Left lobe of liver (tissue), 2 donors: ENCODE measurements at regions not wholly inside any gene's neighbourhood (a gene's known extent, or its start where the extent isn't known, plus 50 kb on each side); places are given as distances from the start of the nearest gene placed in this dataset.
"Not testable (repeated sequence)": the region's sequence is repeated elsewhere in the genome, so short reads cannot be mapped to it uniquely, and the experiment has no call there.

ENCODE experiments used
- ATAC-seq: fragments of 200-7000 bp; cut with Tn5 transposase; one replicate; pipeline ENCODE4 v1.9.1; 2020; ENCODE audit warnings: mild to moderate bottlenecking, moderate library complexity
- DNase-seq: peaks from one replicate; pipeline ENCODE4 v3.0.0-alpha.2; 2020; ENCODE audit warnings: low spot score
- donor health status: DM: no; HTN: no; CAD: no; lungs with moderate emphysema.
- donor health status: DM: no; HTN: yes; CAD: no.

DNA sequence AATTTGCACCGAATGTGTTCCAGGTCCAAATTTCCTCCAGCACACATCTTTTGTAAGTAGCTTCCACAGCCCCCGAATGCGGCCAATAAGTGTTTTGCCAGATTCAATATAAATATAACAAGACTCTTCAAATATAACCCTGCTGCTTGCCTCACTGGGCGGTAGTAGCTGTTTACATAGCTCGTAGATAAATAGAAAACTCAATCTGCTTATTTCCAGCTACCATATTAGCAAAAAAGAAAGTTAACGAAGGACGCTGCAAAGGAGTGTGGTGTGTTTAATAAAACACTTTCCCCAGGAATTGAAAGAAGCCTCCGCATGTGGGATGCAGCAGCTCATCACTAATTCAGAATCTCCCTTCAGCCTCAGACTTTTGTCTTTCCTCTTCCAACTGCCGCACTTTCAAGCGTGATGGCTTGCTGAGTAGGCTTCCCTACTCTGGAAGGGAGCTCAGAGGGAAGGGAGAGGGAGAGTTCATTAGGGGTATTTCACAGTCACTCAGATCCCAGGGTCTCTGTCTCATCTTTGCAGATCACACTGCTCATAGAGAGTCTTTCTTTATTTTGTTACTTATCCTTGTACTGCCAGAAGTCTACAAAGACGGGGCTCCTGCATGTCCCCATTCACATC, 367.0 kb downstream of the RND3 start:
- peak; percentile 55 for DNase-seq
- ATAC-seq = peak; percentile 81

DNA sequence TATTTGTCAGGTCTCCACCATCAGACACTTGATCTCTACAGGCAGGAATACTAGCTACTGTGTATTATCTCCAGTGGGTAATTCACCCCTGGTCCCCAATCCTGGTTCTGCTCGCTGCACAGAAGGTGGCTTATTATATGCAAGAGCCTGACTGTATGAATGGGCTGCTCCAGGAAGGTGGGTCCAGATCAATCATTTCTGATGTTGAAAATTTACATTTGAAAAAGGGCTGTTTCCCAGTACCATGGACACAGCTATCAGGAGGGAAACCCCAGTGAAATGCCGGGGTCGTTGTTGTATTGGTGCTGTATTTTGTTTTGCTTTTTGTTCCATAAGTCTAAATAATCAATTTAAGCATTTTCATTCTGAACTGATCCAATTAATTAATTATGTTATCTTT, 367.6 kb downstream of the RND3 start:
- ATAC-seq (peak; percentile 30), DNase-seq (no peak)

DNA sequence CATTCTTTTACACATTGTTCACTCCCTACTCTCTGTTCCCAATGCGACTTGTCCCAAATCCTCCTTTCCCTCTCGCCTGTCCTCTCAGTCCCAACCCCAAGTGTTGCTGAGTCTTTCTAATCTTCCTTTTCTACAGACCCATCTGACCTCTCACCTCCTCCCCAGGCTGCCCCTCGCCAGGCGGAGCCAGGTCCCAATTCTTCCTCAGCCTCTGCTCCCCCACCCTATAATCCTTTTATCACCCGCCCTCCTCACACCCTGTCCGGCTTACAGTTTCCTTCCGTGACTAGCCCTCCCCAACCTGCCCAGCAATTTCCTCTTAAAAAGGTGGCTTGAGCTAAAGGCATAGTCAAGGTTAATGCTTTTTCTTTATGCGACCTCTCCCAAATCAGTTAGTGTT, 373.4 kb downstream of the RND3 start:
- ATAC-seq, DNase-seq: not testable (repeated sequence)

DNA sequence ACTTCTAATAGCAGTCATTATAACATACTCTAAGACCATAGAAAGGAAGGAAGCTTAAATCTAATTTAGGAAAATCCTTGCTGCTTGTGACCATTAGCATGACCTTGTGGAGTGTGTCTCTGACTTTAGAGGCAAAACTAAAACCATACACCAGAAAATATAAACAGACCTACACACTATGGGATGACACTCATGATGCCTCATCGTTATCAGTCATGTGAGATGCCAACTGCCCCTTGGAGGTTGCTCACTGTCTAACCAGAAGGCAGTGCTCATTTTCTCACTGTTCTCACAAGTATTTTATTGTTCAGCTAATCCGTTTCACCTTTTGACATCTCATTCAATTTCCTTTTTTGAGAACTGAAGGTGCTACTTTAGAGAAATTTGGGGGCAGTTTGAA, 376.9 kb downstream of the RND3 start:
- no peak for DNase-seq
- no peak for ATAC-seq

DNA sequence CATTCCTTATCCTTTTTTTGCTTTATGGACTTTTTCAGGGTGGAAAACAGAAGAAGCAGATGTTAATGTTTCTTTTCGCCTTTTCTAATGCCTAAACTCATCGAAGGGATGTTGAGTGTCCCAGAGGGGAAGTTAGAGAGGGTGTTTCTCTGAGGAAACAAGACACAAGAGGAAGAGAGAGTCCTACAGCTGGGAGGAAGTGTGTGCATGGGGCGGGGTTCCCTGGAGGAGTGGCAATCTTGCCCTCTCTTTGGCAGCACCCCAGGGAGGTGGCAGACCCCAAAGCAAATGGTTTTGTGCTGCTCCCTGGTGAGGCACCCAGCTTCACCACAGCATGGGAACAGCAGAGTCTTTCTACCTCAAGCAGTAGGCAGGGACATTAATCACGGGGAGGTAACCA, 377.6 kb downstream of the RND3 start:
- peak; percentile 30 for ATAC-seq
- DNase-seq = no peak

DNA sequence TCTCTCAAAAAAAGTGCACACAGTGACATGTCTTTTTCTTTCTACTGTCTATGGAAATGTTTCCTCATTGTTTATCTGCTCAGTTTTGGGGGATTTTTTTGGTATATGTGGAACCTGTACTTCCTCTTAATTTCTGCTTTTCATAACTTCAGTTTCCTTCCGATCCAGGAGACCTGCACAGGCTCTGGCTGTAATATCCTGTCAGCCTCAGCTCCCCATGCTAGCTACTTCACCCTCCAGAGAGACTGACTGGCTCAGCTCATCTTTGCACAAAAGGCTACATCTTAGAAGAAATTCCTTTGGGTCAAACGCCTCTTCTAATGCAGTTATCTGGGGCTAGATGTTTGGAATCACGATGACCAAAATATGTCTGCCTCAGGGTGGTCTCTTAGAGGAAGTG, 378.4 kb downstream of the RND3 start:
- peak; percentile 37 for ATAC-seq
- no peak for DNase-seq

DNA sequence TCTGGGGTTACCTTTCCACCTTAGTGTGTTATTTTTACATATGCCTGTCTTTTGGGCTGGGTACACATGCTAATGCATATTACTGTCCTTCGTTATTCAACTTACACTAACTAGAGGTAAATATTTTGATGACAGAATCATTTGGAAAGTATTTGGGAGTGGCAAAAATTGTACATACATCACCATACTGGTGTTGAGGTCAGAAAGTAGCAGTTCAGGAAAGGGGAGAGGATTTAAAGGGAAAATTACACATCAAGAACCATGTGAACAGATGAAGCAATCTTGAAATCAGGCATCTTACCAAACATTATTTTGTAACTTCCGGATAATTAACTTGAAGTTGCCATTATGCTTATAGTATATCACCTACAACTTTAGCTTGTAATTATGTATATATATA, 379.7 kb downstream of the RND3 start:
- DNase-seq (no peak), ATAC-seq (no peak)

DNA sequence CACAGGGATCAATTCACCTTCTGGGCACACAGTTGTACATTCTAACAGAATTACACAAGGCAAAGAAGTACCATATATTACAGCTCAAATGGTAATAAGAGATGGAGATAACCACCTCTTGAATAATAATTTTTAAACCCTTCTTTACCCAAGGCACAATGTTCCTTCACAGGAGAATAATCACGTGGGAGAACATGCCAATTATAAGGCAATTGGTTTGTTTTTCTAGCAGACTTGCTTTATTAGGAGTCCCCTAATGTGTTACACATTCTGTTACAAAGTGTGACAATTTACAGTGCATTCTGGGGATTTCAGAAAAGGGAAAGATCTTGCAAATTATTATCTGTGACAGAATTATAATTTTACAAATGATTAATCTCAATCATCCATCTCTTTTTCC, 380.3 kb downstream of the RND3 start:
- ATAC-seq = no peak
- DNase-seq = no peak

DNA sequence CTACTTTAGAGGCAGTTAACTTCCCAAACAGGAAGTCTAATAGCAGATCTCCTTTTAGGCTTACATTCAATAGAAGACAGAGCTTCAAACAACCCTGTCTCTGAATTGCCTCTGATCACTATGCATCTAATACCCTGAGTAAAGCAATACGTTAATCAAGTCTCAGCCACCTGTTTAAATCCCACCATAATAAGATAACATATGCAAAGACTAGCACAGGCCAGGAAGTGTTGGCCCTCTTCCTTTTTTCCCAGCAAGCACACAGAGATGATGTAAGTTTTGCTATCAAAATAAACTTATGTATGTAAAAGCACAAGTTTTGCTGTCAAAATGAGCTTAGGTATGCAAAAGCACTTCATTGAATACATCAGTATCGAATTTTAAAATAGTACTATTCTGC, 385.5 kb downstream of the RND3 start:
- ATAC-seq (no peak), DNase-seq (no peak)

DNA sequence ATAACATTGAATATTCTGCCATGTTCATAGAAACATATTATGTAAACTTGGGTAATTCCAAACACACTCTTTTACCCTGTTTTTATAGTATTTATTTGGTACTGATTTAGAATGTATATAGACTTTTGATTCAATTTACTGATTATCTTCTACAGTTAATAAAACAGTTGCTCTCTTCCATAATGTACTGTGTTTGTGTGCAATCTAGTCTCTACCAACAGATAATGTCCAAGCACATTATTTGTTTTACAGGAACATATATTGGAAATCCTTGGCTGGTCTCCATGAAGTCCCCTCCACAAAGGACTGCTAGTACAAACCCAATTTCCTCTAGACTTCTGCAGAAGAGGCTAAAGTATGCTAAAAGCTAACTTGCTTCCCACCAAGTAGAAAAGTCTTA, 386.6 kb downstream of the RND3 start:
- no peak for DNase-seq

DNA sequence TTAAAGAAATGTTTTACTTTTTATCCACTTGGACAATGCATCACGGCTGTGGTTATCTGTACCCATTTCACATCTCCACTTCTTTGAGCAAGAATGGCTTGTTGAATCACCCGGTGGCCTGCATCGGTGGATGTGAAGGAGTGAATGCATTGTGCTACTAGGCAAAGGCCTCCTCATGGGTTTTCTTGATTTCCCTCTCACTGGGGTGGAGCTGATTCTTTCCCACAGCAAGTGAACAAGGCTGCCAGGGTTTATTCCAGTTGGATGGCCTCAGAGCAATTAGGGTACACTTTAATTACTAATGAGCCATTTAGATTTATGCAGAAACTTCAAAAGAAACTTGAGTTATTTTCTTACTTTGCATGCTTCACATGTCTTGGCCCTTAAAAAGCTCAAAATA, 387.1 kb downstream of the RND3 start:
- DNase-seq (no peak), ATAC-seq (no peak)

More for the DNA sequence above, 386.6 kb downstream of the RND3 start:
- ATAC-seq = no peak

DNA sequence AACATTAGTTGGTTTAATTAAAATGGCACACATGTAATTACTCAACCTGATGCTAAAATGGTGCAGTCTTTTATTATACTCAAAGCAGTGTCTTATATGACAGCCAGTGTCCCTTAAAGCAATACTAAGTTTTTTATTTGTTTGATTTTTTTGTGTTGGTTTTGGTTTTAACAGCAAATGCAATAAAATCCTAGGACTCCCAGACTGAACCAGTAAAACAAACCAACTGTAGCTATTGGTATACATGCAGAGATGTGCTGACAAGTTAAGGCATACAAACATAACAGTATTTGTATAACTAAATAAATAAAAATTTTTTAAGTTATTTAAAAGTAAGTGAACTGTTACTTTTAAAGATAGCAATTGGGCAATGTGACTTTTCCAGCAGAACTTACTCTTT, 387.7 kb downstream of the RND3 start:
- no peak for ATAC-seq
- no peak for DNase-seq

DNA sequence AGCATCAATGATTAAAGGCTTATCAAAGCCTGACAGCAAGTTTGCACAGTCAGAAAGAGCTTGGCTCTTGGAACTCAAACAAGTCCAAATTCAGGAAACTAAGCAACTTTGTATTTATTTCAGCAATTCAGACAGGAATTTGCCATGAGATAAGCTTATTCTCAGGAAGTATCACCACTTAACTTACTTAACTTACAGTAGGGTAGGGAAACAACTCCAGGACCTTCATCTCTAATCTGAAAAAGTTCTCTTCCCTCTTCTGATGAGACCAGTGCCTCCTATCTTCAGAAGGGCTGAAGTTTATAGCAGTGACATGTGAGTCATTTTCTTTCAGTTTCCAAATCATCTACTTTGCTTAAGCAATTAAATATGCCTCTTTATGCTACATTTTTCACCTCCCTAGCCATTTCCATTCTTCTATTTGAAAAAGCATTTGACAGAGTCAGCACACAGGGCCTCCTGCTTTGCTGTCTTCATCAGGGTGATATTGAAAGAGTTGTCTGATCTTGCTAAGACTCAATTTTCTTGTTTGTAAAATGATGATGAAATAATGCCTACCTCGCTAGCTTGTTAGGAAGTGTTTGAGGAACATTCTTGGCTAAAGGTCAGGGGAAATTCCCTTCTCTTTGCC, 389.5 kb downstream of the RND3 start:
- DNase-seq = no peak

DNA sequence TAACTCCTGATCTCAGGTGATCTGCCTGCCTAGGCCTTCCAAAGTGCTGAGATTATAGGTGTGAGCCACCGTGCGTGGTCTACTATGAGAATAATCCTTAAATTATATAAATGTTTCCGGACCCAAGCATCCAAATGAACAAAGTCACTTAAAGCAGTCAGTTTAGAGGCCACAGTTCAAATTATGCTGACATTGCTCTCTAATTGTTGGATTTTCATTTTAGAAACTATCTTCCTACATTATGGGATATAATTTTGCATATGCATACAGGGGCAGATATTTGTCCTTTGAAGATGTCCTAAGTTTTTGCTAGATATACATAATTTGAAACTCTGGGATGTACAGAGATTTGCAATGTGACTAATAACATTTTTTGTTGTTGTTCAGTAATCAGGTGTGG, 390.1 kb downstream of the RND3 start:
- DNase-seq (no peak), ATAC-seq (no peak)

More for the DNA sequence above, 389.5 kb downstream of the RND3 start:
- ATAC-seq = peak; percentile 80

DNA sequence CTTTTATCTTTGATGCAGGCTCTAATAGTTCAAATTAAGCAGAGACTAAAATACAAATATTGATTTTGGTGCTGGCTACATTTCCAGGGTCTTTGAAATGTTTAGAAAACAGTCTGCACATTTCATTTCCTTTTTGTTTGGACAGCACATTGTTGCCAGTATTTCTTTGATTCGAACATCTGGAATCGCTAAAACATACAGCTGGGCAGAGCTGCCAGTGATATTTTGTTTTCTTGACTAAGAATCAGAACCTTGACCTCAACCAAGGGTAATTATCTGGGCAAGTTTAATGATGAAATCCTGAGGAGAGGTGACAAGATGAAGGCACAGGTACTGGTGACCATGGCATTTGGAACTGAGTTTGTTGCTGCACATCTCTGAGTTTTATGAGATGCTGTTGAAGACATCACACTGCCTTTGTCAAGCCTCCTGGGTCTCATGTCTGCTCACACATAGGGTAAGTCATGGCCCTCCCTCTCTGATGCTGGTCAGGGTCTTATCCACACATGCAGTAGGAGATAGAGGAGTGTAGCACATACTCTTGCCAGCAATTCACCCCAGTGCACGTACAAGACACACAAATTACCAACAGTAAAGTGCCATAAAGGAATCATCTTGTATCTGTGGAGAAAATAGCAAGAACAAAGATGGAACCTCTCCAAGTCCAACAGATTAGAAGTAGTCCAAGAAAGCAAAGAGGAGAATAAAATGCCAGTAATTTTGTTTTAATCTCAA, 391.9 kb downstream of the RND3 start:
- DNase-seq (no peak), ATAC-seq (no peak)

DNA sequence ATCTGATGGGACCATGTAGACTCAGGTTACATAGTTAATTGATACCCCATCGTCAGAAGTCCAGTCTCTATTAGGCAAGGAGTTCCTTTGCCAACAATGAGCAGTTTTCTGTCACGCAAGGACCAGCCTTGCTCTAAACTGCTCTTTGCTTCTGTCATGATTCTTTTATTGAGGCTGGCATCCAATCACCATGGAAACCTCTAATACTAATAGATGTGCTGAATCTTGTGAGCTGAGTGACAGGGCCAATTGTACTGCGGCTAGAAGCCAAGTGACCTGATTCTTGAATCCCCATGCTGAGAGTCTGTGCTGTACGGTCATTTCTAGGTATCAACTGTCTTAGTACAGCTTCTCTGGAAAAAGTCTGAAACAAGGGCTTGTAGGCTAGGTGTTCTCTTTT, 395.6 kb downstream of the RND3 start:
- ATAC-seq (no peak), DNase-seq (no peak)

DNA sequence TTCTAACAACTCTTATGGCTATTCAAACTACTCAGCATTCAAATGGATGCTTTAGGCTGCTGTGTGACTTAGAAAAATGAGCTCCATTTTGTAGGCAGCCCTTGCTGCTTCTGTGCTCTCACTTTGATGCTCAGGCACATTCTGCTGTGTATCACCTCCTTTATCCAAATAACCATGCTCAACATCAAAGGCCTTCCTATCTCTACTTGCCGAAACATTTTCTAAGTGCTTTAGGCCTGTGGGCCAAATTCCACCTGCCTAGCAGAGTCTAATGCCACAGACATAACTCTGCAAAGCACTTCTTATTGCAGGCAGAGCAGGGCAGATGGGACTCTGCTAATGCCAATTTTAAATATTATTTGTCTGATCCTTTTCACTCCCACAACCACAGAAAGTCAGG, 397.4 kb downstream of the RND3 start:
- no peak for DNase-seq
- ATAC-seq = no peak

DNA sequence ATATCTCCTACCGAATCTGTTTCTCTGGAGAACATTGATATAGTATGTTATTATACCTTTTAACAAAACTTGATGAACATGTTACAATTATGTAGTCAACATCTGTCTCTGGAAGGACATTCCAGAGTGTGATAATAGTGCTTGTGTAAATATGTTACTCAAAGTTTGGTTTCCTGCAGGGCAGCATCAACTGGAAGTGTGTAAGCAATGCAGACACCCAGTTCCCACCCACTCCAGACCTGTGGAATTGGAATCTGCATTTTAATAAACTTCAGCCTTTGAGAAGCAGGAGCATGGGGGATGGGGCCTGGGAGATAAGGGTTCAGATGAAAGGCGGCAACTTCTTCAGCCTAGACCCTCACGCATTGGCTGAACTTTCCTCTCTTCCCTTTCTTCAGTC, 398.9 kb downstream of the RND3 start:
- no peak for DNase-seq
- ATAC-seq = no peak

DNA sequence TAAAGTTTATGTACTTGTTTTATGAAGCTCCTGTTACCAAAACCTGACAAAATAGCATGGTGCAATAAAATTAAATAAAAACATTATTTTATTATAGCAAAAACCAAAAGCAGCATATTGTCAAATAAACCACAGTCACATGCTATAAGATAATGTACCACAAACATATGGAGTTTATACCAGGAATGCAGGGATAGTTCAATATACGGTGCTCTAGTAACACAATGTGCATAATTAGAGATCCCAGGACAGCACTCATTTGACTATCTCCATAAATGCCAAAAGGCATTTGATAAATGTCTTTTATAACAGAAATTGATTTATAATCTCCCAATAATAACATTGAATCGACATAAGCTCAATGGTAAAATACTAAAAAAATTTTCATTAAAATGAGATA, 402.0 kb downstream of the RND3 start:
- ATAC-seq (no peak), DNase-seq (no peak)

DNA sequence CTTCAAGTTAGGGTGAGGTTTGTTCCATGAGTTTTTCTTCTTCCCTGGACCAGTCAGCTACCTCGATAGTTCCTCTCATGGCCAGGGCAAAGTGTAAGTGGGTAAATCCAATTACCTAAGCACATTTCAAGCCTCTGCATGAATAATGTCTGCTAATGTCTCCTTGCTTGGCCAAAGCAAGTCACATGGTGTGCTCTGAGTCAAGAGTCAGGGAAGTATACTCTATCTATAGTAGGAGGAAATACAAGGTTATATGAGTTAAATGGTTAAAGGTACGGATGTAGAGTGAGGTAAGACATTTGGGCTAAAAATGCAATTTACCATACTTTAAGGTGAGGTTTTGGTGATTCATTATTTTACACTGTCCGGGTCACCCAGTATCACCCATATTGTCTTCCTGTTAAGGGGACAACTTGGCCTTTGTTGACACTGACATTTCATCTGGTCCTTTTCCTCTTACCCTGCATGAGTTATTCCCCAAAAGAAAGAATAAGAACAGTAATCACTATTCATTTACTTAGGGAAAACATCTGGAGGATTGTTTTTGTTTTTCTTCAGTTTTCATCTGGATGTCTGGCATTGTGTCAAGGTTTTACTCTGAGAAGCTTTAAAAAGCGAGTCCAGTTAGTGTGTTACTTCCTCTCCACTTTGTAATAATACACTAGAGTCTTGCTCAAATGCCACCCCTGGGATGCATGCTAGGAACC, 405.5 kb downstream of the RND3 start:
- DNase-seq (no peak), ATAC-seq (no peak)

DNA sequence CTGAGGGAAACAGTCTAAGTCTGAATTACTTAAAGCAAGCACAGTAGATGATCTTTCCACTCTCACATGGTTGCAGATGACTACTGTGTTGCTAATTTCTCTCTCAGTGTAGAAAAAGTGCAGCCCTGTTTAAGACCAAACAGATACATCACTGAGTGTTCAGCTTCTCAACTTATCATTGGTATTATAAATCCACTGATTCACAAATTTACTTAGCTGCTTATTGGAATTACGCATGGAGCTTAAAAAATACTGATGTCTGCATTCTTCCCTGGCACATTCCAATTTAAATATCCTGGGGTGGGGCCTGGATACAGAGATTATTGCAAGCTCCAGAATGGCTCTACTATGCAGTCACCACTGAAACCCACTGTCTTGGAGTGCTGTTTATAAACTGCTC, 411.2 kb downstream of the RND3 start:
- ATAC-seq (no peak), DNase-seq (no peak)

DNA sequence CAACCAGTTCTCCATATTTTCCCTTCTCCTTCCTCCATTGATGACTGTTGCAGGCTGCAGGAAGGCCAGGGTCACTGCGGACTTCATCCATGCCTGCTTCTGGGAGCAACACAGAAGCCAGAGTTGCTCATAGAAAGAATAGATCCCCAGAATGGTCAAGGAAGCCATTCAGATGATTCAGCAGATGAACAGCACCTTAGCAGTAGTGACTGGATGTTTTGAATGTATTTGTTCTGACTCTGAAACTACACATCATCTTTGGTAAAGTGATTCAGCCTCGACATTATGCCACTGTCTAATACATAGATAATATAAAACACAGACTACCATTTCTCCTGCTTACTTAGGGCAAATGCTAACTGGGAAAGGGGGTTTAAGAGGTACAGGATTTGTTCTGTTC, 411.6 kb downstream of the RND3 start:
- no peak for ATAC-seq

More for the DNA sequence above, 411.6 kb downstream of the RND3 start:
- no peak for DNase-seq
